Dendritic cell treated with granulocyte-macrophage colony-stimulating factor and Interleukin-4, amounts not matched to agents 40 ng/mL and 50 ng/mL, for 4 days (primary cell): ENCODE measurements at regions not wholly inside any gene's neighbourhood (a gene's known extent, or its start where the extent isn't known, plus 50 kb on each side); places are given as distances from the start of the nearest gene placed in this dataset.
A peak's percentile ranks its signal among the peaks of the same experiment; 100 is the strongest.
"Not testable (repeated sequence)": the region's sequence is repeated elsewhere in the genome, so short reads cannot be mapped to it uniquely, and the experiment has no call there.

Experiments used
- H3K27ac Mint-ChIP-seq: one replicate; pipeline ENCODE4 v1.8.0; 2022; ENCODE audit warnings: mild to moderate bottlenecking, mixed read lengths
- H3K27me3 Mint-ChIP-seq: one replicate; pipeline ENCODE4 v1.8.0; 2022; ENCODE audit warnings: mild to moderate bottlenecking, mixed read lengths
- H3K36me3 Mint-ChIP-seq: one replicate; pipeline ENCODE4 v1.8.0; 2022; ENCODE audit warnings: low read depth, mixed read lengths
- H3K4me1 Mint-ChIP-seq: one replicate; pipeline ENCODE4 v1.8.0; 2022; ENCODE audit warnings: low read depth, mixed read lengths
- H3K4me3 Mint-ChIP-seq: one replicate; pipeline ENCODE4 v1.8.0; 2022; ENCODE audit warnings: mild to moderate bottlenecking, moderate library complexity, mixed read lengths
- H3K9me3 Mint-ChIP-seq: one replicate; pipeline ENCODE4 v1.8.0; 2022; ENCODE audit warnings: mixed read lengths
- intact Hi-C: fragments of 100-400 bp; cut with micrococcal nuclease; formaldehyde crosslinking; loops from one replicate; pipeline ENCODE4 v1.15.0; 2022

DNA sequence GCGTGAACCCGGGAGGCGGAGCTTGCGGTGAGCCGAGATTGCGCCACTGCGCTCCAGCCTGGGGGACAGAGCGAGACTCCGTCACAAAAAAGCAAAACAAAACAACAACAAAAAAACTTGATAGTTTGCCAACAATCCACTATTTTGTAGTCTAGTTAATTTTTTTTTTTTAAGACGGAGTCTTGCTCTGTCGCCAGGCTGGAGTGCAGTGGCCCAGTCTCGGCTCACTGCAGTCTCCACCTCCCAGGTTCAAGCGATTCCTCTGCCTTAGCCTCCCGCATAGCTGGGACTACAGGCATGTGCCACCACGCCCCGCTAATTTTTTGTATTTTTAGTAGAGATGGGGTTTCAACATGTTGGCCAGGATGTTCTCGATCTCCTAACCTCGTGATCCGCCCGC, 71.2 kb upstream of the ACBD5 start:
- H3K4me3 Mint-ChIP-seq, H3K4me1 Mint-ChIP-seq, H3K27me3 Mint-ChIP-seq, H3K27ac Mint-ChIP-seq, H3K36me3 Mint-ChIP-seq, H3K9me3 Mint-ChIP-seq, intact Hi-C loops: not testable (repeated sequence)

DNA sequence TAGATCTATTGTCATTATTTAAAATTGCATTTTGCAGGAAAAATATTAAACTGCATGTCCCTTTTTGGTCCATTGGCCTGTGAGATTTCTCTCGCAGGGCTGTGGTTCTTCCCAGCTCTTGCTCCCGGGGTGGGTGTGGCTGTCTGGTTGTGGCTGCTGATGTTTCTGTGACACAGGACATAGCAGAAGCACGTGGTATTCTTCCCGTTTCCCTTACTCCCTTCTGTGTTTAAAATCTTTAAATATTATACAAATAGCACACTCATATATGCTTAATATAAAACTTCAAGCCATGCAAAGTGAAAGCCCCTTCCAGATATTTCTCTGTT, 57.9 kb upstream of the ACBD5 start:
- peaks cover 15% of the 10 kb centered on the region for H3K4me1 Mint-ChIP-seq
- H3K36me3 Mint-ChIP-seq, intact Hi-C loops, H3K27me3 Mint-ChIP-seq, H3K9me3 Mint-ChIP-seq: not testable (repeated sequence)
- H3K27ac Mint-ChIP-seq, result peak overlapping the region; percentile 87
- H3K4me3 Mint-ChIP-seq, result peak overlapping the region; percentile 55

DNA sequence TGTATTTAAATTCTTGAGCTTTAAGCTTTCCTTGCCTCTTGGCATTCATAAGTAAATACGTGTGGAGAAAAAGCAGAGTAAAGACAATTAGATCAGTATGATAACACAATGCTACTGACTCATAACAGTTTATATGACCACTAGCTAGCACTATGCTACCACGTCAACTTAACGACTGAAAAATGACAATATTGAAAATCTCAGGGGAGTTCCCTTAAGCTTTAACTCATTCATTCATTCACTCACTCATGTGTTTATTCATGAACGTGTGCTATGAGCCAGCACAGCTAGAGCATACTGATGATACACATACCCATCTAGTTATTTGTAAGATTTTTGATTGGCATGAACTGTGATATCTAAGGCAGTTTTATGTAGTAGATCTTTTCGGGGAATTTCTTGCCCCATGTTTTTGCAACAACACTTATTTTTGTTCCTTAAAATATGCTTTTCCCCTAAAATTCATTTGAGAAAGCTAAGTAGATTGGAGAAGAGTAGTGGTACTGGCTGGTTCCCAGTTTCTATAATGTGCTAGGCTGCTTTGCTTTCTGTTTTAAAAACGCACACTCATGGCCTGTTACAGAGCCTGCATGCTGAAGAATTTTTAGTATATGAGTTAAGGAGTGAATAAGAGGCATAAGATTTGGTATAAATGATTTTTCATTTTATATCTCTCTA, 57.4 kb upstream of the ACBD5 start:
- Mint-ChIP-seq H3K27me3 (no peaks in the 10 kb centered on the region), H3K9me3 (no peaks in the 10 kb centered on the region), H3K27ac (peak overlapping the region; percentile 87), H3K4me3 (peak overlapping the region; percentile 55), H3K4me1 (peaks cover 15% of the 10 kb centered on the region), H3K36me3 (no peaks in the 10 kb centered on the region)
- intact Hi-C loops, result no loop called here

DNA sequence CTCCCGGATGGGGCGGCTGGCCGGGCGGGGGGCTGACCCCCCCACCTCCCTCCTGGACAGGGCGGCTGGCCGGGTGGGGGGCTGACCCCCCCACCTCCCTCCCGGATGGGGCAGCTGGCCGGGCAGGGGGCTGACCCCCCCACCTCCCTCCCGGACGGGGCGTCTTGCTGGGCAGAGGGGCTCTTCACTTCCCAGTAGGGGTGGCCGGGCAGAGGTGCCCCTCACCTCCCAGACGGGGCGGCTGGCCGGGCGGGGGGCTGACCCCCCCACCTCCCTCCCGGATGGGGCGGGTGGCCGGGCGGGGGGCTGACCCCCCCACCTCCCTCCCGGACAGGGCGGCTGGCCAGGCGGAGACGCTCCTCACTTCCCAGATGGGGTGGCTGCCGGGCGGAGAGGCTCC, 55.7 kb upstream of the ACBD5 start:
- H3K9me3 Mint-ChIP-seq, H3K27ac Mint-ChIP-seq, H3K27me3 Mint-ChIP-seq, H3K4me3 Mint-ChIP-seq, H3K36me3 Mint-ChIP-seq, intact Hi-C loops: not testable (repeated sequence)
- peaks cover 15% of the 10 kb centered on the region for H3K4me1 Mint-ChIP-seq

DNA sequence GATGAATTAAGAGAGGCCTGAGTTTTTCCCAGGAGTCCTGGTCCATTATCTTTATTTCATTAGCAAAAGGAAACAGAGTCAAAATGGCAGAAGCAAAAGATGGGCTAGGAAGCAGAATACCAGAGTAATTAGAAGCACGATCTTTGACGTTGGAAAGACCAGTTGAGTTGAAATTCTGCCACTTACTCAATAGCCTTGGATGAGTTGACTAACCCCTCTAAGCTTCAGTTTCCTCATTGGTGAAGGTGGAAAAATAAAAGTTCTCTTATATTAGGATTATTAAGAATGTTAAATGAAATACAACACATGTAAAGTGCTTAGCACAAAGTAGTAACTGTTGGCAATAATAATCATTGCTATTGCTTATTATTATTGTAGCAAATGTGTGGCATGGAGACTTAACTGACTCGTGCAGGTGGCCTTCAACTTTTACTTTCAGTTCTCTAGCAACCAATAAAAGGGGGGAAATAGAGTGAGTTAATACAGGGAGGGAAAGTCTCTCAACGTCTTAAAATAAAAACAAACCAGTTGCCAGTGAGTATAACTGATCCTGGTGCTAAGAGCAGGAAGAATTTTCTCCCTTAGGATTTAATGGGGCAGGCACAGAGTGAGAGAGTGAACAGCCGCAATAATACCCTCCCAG, 50.8 kb upstream of the ACBD5 start:
- H3K27me3 Mint-ChIP-seq, H3K9me3 Mint-ChIP-seq, H3K4me1 Mint-ChIP-seq, H3K27ac Mint-ChIP-seq, intact Hi-C loops, H3K36me3 Mint-ChIP-seq, H3K4me3 Mint-ChIP-seq: not testable (repeated sequence)
